Right hindlimb (tissue), 1 donor: ENCODE measurements at regions not wholly inside any gene's neighbourhood (a gene's known extent, or its start where the extent isn't known, plus 50 kb on each side); places are given as distances from the start of the nearest gene placed in this dataset.
"Not testable (repeated sequence)": the region's sequence is repeated elsewhere in the genome, so short reads cannot be mapped to it uniquely, and the experiment has no call there.

ENCODE experiments used
- DNase-seq: peaks from one replicate; pipeline ENCODE4 v3.0.0-alpha.2; 2018

DNA sequence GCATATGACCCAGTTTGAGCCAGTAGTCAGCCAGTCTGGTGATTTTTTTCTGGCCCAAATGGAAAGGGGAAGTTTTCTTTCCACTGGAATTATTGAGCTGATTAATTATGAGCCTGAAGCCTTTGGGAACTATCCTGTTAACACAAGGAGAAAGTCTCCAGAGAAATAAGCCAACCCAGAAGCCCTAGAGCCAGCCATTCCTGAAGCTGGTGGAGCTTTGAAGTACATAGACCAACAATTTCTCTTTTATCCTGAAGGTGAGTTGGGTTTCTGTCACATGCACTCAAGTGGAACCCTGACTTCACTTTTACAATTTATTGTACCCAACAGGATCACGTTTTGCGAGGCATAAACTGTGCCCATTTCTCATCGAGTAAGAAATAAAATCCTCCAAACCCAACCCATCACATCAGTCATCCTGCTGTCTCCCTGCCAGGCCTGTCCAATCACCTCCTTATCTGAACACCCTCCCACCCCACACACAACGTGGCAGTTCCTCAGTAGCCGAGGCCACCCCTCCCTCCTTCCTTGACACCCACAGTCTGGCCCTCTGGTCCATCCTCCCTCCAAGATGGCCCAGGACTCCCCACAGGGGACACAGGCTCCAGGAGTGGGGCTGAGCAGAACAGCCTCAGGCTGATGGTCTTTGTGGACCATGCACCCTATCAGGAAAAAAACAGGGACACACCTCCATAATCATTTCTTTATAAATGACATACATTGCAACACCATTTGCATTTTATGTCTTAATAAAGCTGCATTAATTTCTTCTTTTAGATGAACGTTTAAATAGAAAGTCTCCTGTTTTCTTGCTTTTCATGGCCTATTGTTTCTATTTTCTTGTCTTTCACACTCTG is 55.7 kb upstream of the GATA2 start:
- DNase-seq, result no peak

DNA sequence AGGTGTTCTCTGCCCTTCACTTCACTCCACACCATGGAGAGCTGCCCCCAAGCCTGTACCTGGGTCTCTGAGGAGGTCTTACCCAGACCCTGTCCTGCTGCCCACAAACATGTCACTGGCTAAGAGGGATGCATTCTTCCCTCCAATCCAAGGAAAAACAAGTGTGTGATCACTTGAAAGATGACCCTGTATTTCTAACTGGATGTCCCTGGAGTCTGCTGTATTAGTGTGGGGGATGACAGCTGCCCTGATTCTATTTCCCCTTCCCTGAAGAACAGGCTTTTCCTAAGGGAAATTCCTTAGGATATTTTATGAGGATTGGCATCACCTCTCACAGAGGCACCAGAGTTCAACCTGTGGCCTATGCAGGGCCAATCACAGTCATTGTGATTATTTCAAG is 55.0 kb upstream of the GATA2 start:
- DNase-seq, result no peak

DNA sequence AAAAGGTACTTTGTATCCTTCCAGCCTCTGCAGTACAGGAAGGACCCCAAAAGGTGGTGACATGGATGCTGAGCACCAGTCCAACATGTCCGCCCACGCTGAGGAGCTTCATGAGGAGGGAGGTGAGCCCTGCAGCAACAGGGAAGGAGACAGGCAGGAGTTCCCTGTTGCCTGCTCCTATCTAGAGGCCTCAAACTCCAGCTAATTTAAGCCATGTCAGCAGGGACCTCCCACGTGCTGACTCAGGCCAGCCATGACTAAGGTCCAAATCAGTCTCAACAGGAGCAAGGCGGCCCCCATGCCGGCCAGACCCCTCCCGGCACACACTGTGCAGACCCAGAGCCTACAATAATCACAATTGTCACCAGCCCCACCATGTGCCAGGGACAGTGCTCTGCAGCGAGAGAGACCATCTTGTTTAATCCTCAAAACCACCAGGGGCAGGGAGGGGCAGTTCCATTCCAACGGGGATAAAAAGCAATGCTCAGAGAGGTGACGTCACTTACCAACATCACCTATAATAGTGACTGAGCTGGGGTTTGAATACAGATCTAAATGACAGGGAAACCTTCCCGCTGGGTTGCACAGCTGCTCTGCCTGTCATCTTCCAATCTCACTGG is 54.5 kb upstream of the GATA2 start:
- DNase-seq, result no peak

DNA sequence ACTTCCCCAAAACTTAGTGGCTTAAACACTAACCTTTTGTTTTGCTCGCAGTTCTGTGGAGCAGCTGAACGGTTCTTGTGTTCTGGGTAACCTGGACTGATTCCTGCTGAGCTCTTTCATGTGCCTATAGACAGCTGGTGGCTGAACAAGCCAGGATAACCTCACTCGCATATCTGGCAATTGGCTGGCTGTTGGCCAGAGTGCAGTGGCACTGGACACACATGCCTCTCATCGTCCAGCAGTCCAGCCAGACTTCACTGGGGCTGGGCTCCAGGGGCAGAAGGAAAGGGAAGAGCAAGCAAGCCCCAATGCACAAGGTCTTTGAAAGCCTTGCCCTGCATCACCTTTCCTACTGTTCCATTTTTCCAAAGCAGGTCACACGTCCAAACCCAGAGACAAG is 53.6 kb upstream of the GATA2 start:
- no peak for DNase-seq

DNA sequence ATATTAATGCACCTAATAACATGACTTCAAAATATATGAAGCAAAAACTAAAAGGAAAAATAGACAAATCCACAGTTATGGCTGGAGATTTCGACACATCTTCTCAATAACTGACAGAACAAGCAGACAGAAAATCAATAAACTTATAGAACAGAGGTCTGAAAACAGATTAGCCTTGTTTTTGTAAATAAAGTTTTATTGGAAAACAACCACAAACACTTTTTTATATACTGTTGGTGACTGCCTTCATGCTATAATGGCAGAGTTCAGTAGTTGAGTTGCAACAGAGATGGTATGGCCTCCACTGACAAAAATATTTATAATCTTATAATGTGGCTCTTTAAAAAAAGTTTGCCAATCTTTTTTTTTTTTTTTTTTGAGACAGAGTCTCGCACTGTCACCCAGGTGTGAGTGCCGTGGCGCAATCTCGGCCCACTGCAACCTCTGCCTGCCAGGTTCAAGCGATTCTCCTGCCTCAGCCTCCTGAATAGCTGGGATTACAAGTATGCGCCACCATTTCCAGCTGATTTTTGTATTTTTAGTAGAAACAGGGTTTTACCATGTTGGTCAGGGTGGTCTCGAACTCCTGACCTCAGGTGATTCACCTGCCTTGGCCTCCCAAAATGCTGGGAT is 52.2 kb upstream of the GATA2 start:
- no peak for DNase-seq

DNA sequence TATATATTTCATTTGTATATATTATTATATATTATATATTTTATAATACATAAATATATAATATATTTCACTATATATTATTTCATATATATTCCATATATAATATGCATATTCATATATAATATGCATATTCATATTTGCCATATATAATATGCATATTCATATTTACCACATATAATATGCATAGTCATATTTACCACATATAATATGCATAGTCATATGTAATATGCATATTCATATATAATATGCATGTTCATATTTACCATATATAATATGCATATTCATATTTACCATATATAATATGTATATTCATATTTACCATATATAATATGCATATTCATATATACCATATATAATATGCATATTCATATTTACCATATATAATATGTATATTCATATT is 51.2 kb upstream of the GATA2 start:
- DNase-seq, result no peak

DNA sequence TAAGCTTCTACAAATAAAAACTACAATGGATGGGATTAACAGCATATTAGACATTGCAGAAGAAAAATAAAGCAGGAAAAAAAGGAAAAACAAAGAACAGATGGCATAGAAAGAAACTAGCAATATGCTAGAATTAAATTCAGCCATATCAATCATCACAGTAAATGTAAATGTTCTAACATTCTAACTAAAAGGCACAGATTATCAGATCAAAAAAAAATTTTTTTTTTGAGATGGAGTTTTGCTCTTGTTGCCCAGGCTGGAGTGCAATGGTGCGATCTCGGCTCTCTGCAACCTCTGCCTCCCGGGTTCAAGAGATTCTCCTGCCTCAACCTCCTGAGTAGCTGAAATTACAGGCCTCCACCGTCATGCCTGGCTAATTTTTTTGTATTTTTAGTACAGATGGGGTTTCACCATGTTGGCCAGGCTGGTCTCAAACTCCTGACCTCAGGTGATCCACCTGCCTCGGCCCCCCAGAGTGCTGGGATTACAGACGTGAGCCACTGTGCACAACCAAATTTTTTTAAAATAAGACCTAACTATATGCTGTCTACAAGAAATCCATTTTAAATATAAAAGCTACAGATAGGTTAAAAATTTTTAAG is 50.7 kb upstream of the GATA2 start:
- DNase-seq, result not testable (repeated sequence)
